ENCODE measurements at regions not wholly inside any gene's neighbourhood (a gene's known extent, or its start where the extent isn't known, plus 50 kb on each side); places are given as distances from the start of the nearest gene placed in this dataset.
"Not testable (repeated sequence)": the region's sequence is repeated elsewhere in the genome, so short reads cannot be mapped to it uniquely, and the experiment has no call there.

DNA sequence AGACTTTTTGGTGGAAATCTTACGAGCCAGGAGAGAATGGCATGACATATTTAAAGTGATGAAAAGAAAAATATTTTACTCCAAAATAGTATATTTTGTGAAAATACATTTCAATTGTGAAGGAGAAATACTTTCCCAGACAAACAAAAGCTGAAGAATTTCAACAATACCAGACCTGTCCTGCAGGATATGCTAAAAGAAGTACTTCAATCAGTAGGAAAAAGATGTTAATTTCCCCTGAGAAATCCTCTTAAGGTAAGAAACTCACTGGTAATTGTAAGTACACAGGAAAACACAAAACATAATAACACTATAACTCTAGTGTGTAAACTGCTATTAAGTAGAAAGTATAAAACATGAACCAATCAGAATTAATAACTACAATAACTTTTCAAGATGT lies 341.8 kb upstream of the GJE1 start:
- in situ Hi-C loops (cut with MboI; ENCODE audit: low sequenced_read_pairs), result no loop called here

DNA sequence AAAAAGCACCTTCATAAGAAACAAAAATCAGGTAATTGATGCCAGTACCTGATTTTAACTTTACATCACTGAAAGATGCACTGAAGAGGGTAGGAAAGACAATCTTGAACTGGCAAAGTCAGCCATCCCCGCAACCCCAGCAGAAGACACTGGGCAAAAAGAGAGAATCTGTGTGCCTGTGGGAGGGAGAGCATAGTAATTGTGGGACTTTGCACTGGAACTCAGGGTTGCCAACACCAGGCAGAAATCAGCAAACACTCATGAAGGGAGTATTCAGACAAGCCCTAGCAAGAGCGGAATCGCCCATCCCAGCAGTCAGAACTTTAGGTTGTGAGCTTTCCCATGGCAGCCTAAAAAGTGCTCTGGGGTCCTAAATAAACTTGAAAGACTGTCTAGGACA lies 344.6 kb upstream of the GJE1 start:
- in situ Hi-C loops (cut with MboI; ENCODE audit: low sequenced_read_pairs), result no loop called here

DNA sequence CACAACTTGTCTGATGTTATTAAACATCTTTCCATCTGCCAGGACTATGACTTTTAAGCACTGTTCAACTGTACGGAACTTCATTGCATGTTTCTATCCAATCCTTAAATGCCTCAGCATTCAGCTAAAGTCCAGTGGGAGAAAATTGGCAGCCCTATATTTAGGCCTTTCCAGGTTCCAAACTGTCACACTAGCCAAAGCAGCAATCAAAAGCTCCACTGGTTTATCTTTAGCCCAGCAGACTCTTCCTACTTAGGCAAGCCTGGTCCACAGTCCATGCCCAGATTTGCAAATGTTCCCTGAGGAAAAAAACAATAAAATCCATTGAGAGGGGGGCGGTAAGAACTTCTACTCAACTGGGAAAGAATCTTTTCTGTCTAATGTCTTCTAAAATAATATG lies 349.1 kb upstream of the GJE1 start:
- in situ Hi-C loops (cut with MboI; ENCODE audit: low sequenced_read_pairs), result no loop called here

DNA sequence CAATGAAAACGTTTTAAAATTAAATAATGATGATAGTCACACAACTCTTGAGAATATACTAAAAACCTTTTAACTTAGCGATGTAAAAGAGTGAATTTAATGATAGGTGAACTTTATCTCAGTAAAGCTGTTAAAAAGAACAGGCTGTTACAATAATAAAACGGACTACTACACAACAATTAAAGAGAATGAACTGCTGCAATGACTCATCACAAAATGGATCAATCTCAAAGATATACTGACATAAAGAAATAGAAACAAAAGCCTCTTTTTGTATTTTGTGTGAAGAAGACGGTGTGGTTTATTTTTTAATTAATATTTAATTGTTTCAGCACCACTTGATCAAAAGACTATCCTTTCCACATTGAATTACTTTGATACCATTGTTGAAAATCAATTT lies 352.4 kb upstream of the GJE1 start:
- in situ Hi-C loops (cut with MboI; ENCODE audit: low sequenced_read_pairs), result no loop called here

DNA sequence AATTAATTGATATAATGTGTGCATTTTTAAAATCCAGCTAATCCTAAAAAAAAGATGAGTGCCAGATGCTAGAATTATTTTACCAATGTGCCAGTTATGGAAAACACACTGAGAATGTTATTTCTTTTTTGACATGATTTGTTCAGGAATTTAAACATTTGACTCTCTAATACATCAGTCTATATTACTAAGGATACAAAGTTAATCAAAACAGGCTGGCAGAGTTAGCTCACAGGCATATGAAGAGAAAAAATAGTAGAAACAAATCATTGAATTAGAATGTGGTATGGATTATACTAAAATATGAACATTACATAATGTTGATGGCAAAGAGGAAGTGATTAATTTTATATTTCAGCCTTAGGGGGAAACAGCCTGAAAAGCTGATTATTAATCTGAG lies 368.3 kb upstream of the GJE1 start:
- in situ Hi-C loops (cut with MboI; ENCODE audit: low sequenced_read_pairs), result no loop called here

DNA sequence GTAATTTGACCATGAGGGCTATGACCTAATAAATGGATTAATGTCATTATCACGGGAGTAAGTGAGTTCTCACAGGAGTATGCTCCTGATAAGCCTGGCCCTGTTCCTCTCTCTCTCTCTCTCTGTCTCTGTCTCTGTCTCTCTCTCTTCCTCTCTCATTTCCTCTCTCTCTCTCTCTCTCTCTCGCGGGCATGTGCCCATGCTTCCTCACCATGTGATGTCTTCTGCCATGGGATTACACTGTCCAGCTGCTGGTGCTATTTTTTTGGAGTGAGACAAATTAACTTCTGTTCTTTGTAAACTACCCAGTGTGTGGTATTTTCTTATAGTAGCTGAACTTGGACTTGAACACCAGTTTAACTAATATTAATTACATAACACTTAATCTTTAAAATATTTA lies 374.3 kb upstream of the GJE1 start:
- in situ Hi-C loops (cut with MboI; ENCODE audit: low sequenced_read_pairs), result no loop called here

DNA sequence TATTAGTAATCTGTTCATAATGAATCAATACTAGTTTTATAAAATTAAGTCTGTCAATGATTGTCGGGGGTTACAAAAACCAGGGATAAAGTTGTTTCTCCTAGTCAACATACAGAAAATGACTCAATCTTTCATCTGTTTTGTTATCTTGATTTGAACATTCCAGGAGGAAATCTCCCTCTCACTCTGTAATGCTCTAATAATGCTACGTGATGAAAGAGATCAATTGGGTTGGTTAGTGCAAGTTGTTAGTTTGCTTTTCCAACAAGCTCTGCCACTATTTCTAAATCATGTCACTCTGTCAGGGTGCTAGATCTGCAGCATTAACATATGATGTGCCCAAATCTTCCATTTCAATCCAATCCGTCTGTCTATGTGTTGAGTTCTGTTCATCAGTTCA lies 379.5 kb upstream of the GJE1 start:
- in situ Hi-C loops (cut with MboI; ENCODE audit: low sequenced_read_pairs), result no loop called here

DNA sequence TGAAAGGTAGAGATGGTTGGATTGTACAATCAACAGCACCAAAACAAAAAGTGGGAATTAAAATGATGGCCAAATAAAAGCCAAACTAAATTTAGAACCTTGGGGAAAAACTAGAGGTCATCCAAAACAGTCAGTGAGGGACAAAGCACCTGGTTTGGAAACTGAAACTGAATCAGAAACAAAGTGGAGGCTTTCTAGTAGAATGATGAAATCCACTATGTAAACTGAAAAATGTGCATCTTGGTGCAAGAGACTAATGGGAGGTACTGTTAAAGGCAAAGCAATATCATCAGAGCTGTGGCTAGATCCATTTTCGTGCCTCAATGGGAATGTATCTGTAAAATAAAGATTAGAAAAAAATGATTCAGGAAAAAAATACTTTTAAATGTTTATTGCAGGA lies 380.0 kb upstream of the GJE1 start:
- in situ Hi-C loops (cut with MboI; ENCODE audit: low sequenced_read_pairs), result no loop called here

DNA sequence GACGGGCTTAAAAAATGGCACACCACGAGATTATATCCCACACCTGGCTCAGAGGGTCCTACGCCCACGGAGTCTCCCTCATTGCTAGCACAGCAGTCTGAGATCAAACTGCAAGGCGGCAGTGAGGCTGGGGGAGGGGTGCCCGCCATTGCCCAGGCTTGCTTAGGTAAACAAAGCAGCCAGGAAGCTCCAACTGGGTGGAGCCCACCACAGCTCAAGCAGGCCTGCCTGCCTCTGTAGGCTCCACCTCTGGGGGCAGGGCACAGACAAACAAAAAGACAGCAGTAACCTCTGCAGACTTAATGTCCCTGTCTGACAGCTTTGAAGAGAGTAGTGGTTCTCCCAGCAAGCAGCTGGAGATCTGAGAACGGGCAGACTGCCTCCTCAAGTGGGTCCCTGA lies 386.4 kb upstream of the GJE1 start:
- in situ Hi-C loops (cut with MboI; ENCODE audit: low sequenced_read_pairs), result not testable (repeated sequence)

DNA sequence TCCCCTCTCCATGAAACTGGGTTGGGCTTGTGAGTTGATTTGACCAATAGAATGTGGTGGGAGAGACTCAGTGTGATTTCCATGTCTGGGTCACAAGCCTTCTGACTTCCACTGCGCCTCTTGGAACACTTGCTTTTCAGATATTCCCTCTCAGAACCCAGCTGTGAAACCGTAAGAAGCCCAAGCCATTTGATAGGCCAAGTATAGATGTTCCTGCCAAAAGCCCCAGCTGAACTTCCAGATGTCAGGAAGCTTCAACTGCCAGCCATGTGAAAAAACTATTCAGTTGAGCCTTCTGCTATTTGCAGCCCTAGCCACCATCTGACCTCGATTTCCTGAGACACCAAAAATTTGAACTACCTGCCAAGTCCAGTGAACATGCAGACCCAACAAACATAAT lies 387.8 kb upstream of the GJE1 start:
- in situ Hi-C loops (cut with MboI; ENCODE audit: low sequenced_read_pairs), result no loop called here

DNA sequence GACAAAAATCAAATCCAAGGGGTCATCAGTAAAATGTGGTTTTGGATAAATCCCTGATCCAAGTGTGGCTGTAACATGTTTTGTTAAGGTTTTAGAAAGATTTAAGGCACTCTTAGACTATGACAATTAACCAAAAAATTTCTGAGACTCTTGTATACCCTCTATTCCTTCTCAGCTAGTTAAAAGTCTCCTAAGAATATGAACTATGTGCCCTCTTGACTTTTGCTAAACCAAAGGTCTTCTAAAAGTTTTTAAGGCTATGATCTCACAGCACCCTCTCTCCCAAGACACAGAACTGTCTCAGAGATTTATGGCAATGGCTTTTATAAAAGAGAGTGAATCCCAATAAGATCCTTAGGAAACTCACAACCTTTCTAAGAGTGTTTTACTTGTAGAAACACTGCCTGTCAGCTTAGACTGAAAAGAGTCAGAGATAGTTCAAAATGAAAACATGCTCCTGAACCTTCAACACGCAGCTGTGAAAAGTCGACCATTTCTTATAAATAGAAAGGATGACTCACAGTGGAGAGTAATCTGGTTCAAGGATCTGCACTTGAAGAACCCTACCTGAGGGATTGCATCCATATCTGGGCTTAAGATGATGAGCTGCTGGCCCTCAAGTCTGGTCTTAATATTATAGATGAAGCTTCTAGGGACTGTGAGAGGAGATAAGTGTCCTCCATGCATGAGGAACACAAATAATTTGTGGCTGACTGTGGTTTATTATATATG lies 388.4 kb upstream of the GJE1 start:
- in situ Hi-C loops (cut with MboI; ENCODE audit: low sequenced_read_pairs), result no loop called here

DNA sequence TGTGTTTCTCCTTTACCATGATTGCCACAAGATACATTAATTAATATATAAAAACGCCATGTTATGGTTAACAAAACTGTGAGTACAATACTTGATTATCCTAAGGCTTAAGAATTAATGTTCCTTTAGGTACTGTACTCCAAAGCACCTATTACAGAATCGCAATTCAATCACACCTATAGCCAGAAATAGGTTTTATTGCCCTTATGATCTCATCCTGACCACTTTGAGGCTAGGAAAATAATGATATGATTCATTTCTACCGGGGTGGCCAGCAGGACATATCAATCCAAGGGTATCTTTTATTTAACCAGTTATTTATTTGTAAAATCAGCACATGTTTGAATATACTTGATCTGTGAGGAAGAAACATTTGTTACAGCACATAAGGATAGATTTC lies 396.6 kb upstream of the GJE1 start:
- in situ Hi-C loops (cut with MboI; ENCODE audit: low sequenced_read_pairs), result no loop called here

DNA sequence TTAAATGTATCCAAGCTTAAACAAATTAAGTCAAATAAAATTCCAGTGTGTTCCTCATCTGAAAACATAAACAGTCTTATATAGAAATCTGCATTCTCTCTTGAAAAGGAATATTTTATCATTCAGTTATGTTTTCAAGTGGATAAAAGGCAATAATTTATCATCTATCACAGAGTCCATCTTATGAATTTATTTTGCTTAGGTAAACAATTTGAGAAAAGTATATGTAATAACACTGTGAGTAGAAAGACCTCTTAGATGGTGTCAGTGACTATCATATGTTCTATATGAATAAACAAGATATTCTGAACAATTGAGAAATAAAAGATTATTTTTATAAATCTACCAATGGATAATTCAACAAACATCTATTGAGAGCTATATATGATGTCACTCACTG lies 397.6 kb upstream of the GJE1 start:
- in situ Hi-C loops (cut with MboI; ENCODE audit: low sequenced_read_pairs), result no loop called here

DNA sequence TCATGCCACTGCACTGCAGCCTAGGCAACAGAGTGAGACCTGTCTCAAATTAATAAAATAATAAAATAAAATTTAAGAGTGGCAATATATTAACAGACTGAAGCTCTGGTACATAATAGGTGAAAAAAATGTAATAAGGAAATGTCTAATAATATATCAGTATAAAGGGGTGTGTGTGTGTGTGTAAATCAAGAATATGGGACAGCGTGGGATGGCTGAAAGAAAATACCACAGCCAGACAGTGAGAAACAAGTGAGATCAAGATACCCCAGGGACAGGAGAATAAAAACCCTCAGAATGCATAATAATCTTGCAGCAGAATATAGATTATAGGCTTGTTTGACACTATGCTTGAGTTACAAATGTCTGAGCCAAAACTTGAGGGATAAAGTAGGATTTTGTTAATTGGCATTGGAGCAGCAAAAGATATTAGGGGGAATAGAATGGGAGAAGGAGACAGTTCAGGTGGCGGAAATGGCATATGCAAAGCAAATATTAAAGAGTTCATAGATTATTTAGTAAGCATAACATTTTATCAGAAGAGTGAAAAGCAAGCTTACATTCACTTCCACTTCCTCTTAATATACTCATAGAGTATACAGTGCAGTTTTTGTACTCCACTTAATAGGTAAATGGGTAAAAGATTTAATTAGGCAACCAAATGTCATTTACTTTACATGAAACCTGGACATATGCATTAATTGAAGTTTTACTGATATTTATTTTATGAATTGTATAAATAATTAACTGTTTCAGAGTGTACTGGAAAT lies 398.5 kb upstream of the GJE1 start:
- in situ Hi-C loops (cut with MboI; ENCODE audit: low sequenced_read_pairs), result no loop called here

DNA sequence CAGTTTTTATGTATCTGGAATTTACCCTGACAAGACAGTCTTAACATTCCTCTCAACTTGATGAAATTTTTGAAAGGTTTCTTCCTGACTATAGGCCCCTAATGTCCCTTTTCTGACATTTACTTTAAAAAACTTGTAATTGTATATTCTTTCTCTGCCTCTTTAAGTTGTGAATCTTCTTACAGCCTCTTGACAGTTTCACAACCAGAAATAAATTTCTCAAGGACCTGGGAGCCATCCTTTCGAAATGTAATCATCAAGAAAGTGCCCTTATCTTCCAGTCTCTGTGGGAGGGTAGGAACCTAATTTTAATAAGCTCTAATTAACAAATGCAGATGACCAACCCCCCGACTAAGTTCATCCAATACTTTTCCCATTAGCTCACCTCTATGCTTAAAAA lies 403.6 kb upstream of the GJE1 start:
- in situ Hi-C loops (cut with MboI; ENCODE audit: low sequenced_read_pairs), result no loop called here

DNA sequence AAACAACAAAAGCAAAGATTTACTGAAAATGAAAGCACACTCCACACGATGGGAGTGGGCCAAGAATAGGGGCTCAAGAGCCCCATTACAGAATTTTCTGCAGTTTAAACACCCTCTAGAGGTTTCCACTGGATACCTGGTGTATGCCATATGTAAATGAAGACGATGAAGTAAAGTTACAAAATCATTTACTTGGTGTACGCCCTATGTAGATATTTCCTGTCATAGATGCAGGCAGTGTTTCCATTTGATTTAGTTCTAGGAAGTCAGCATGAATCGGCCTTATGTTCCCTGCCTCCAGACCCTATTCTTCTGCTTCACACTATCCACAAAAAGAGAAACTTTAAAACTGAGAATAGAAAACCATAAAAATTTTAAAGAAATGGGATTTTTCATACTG lies 404.4 kb upstream of the GJE1 start:
- in situ Hi-C loops (cut with MboI; ENCODE audit: low sequenced_read_pairs), result no loop called here

DNA sequence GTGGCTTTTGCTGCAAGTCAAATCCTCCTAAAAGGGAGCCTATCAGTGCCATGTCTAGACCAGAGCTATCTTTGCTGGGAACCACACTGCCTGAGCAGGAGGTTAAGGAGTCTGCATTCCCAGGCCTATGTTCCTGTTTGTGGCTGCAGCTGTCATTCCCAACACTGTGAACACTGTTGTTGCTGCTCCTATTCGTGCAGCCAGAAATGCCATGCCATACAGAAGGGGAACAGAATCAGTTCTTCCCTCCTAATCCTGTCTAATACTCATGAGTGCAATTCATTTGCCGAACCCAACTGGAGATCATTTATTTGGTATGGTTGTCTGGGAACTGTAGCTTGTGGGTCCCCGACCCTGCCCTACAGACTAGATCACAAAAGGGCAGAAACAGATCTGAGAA lies 406.5 kb upstream of the GJE1 start:
- in situ Hi-C loops (cut with MboI; ENCODE audit: low sequenced_read_pairs), result no loop called here

DNA sequence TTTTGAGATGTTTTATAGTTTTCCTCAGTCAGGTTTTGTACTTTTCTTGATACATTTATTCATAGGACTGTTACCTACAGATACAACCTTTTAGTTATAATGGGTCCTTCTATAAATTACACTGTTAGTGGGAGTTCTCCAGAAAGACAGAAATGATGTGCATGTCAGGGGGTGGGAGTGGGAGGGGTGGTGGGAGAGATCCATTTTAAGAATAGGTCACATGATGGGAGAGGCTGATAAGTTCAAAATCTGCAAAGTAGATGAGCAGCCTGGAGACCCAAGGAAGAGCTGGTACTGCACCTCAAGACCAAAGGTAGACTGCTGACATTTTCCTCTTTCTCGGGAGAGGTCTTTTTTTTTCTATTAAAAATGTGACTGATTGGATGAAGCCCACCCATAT lies 408.0 kb upstream of the GJE1 start:
- in situ Hi-C loops (cut with MboI; ENCODE audit: low sequenced_read_pairs), result no loop called here

DNA sequence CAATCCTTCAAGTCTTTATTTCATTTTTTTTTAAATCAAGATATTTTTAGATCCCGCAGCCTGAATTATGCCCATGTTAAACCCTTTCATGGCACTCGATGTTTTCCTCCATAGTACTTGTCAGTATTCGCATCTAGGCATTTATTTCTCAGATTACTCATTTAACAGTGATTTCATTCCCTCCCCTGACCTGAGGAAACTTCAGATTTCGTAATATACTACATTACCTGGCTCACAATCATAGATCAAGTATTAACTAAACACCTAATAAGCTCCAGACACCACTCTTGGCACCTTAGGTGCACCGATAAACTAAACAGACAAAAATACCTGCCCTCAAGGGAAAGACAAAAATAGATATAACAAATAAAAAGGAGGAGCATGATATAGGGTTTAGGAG lies 413.2 kb upstream of the GJE1 start:
- in situ Hi-C loops (cut with MboI; ENCODE audit: low sequenced_read_pairs), result no loop called here

DNA sequence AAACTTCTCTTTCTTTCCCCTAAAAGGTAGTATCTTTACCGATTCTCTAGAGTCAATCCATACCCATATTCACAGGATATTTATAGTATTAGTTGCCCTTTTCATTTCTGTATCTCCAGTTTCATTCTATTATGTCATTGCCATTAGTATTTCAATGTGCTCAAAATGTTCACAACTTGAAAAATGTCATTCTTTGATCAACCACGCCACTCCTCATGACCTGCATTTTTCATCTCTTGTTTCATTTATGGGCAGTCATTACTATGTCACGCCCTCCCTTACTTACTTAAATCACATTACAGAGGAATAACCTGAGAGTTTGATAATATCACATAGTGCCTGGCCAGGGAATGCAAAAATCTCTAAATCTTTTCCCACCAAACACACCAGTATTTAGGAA lies 427.3 kb upstream of the GJE1 start:
- in situ Hi-C loops (cut with MboI; ENCODE audit: low sequenced_read_pairs), result no loop called here

DNA sequence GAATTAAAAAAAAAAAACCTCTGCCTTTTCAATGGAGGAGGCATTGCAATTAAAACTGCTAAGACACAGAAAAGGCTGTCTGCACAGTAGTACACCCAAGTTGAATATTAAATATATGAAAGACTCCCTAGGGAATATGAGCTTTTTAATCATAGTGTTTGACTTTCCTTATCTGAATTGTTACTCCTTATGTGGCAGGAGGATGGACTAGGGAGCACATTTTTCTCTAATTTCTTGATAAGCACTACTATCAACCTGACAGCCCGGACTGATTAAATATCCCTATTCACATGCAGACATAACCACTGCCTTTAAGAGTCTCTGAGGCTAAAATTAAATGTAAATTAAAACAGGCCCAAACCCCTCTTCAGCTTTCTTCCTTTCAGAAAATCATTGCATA lies 428.6 kb upstream of the GJE1 start:
- in situ Hi-C loops (cut with MboI; ENCODE audit: low sequenced_read_pairs), result no loop called here

DNA sequence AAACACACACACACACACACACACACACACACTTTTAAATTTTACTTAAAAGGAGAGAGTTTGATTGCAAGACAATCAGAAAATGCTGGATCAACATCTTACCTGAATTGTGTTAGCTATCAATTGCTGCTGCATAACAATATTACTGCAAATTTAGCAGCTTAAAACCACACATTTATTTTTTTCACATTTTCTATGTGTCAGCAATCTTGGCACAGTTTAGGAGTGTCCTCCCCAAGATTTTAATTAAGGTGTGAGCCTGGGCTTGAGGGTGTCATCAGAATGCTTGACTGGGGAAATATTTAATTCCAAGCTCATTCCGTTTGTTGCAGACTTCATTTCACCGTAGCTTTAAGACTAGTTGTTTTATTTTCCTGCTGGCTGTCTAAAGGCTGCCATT lies 431.0 kb upstream of the GJE1 start:
- in situ Hi-C loops (cut with MboI; ENCODE audit: low sequenced_read_pairs), result no loop called here

DNA sequence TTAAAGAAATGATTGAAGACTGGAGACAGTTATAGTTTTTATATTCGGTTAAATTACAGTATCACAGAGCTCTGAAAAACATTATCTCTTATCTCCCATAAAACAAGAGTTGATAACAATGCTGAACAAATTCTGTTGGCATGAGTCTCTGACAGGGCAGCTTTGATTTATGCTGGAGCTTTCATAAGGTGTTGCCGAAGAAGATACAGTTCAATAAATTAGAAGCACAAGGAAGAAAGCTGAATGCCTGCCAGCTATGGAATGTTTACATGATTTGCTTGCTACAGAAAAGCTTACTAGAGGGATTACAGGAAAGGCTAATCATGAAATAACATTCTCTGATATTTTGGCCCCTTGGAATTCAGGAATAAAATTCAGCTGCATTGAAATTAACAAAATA lies 431.9 kb upstream of the GJE1 start:
- in situ Hi-C loops (cut with MboI; ENCODE audit: low sequenced_read_pairs), result no loop called here
